ENCODE measurements at regions not wholly inside any gene's neighbourhood (a gene's known extent, or its start where the extent isn't known, plus 50 kb on each side); places are given as distances from the start of the nearest gene placed in this dataset.
A peak's percentile ranks its signal among the peaks of the same experiment; 100 is the strongest.

- no peaks in the 10 kb centered on the region for H3K27me3 ChIP-seq
- intact Hi-C loops (cut with DNase I): no loop called here
- peak overlapping the region; percentile 6 to 29 (median 20) for H3K27ac ChIP-seq
- DNase-seq: peak; percentile 26 to 37
- H3K9me3 ChIP-seq: no peaks in the 10 kb centered on the region
- WGBS, 2 donors: 67 to 71% methylated on average over 6 to 7 of the region's 7 CpGs
- no peak overlapping the region for H3K4me3 ChIP-seq (replicated peaks in 1 of 3)
- peaks cover 21 to 22% of the 10 kb centered on the region in 2 donors for H3K4me1 ChIP-seq
- no peak for TF ChIP-seq CTCF (IDR thresholded peaks at IDR 0.05)
- no peak for TF ChIP-seq POLR2A (IDR thresholded peaks at IDR 0.05)
- no peaks in the 10 kb centered on the region for H3K36me3 ChIP-seq
Observed at GRCh38 chr10:29882766-29883165, 176.6 kb downstream of the JCAD start.

GRCh38 chr10:29881811-29882210 is 177.6 kb downstream of the JCAD start:
- DNase-seq: no peak
- no peak for TF ChIP-seq POLR2A (IDR thresholded peaks at IDR 0.05)
- no peak for TF ChIP-seq CTCF (IDR thresholded peaks at IDR 0.05)
- WGBS, 2 donors: 80 to 94% methylated on average over 5 of the region's 5 CpGs
- H3K27ac ChIP-seq: peak overlapping the region in 2 of 3 donors; percentile 6 to 11
- no peaks in the 10 kb centered on the region for H3K9me3 ChIP-seq
- intact Hi-C loops (cut with DNase I): no loop called here
- H3K27me3 ChIP-seq: no peaks in the 10 kb centered on the region
- H3K36me3 ChIP-seq: no peaks in the 10 kb centered on the region
- H3K4me3 ChIP-seq (replicated peaks in 1 of 3): no peak overlapping the region
- H3K4me1 ChIP-seq: peaks cover 23 to 24% of the 10 kb centered on the region in 2 donors

- Histone ChIP-seq H3K9me3 (no peaks in the 10 kb centered on the region), H3K27me3 (no peaks in the 10 kb centered on the region), H3K27ac (peak overlapping the region in 1 of 3 donors; percentile 11), H3K4me1 (peaks cover 23 to 24% of the 10 kb centered on the region in 2 donors), H3K4me3 (replicated peaks in 1 of 3) (no peak overlapping the region), H3K36me3 (no peaks in the 10 kb centered on the region)
- DNase-seq: no peak
- intact Hi-C loops (cut with DNase I): no loop called here
- TF ChIP-seq POLR2A (IDR thresholded peaks at IDR 0.05) (no peak), CTCF (IDR thresholded peaks at IDR 0.05) (no peak)
- 72 to 85% methylated on average over 9 of the region's 9 CpGs for WGBS, 2 donors
Observed at GRCh38 chr10:29881336-29881771, 178.0 kb downstream of the JCAD start.

GRCh38 chr10:29880856-29881255 is 178.5 kb downstream of the JCAD start:
- H3K4me3 ChIP-seq (replicated peaks in 1 of 3): no peak overlapping the region
- H3K9me3 ChIP-seq: no peaks in the 10 kb centered on the region
- 86 to 92% methylated on average over 5 of the region's 5 CpGs for WGBS, 2 donors
- H3K27ac ChIP-seq: no peak overlapping the region
- no peak for DNase-seq
- intact Hi-C loops (cut with DNase I): no loop called here
- TF ChIP-seq POLR2A (IDR thresholded peaks at IDR 0.05) (no peak), CTCF (IDR thresholded peaks at IDR 0.05) (no peak)
- H3K27me3 ChIP-seq: no peaks in the 10 kb centered on the region
- H3K4me1 ChIP-seq: peaks cover 23 to 24% of the 10 kb centered on the region in 2 donors
- no peaks in the 10 kb centered on the region for H3K36me3 ChIP-seq

- no peak for TF ChIP-seq POLR2A (IDR thresholded peaks at IDR 0.05)
- Histone ChIP-seq H3K9me3 (no peaks in the 10 kb centered on the region), H3K27ac (no peak overlapping the region), H3K27me3 (no peaks in the 10 kb centered on the region), H3K4me1 (peaks cover 23 to 24% of the 10 kb centered on the region in 2 donors), H3K4me3 (replicated peaks in 1 of 3) (no peak overlapping the region), H3K36me3 (no peaks in the 10 kb centered on the region)
- 70 to 93% methylated on average over 4 of the region's 4 CpGs for WGBS, 2 donors
- DNase-seq: no peak
- intact Hi-C loops (cut with DNase I): no loop called here
Observed at GRCh38 chr10:29879862-29880261, 179.5 kb downstream of the JCAD start.

- TF ChIP-seq CTCF (IDR thresholded peaks at IDR 0.05) (no peak), POLR2A (IDR thresholded peaks at IDR 0.05) (no peak)
- Histone ChIP-seq H3K4me3 (replicated peaks in 1 of 3) (no peak overlapping the region), H3K27ac (peak overlapping the region; percentile 33 to 52 (median 47)), H3K36me3 (no peaks in the 10 kb centered on the region), H3K27me3 (no peaks in the 10 kb centered on the region), H3K9me3 (no peaks in the 10 kb centered on the region), H3K4me1 (peaks cover 23 to 24% of the 10 kb centered on the region in 2 donors)
- 79 to 81% methylated on average over 10 of the region's 10 CpGs for WGBS, 2 donors
- DNase-seq: no peak
- intact Hi-C loops (cut with DNase I): no loop called here
Observed at GRCh38 chr10:29878492-29878891, 180.9 kb downstream of the JCAD start.

Data from thyroid gland (tissue), 4 donors.